ENCODE measurements at regions not wholly inside any gene's neighbourhood (a gene's known extent, or its start where the extent isn't known, plus 50 kb on each side); places are given as distances from the start of the nearest gene placed in this dataset.

GRCh38 chr5:60086583-60086982 is 193.1 kb upstream of the PDE4D start (continued):
- no peak for TF ChIP-seq ZNF621 (tag by site-specific recombination; IDR thresholded peaks at IDR 0.05)
- TF ChIP-seq ZNF391 (tag by site-specific recombination; IDR thresholded peaks at IDR 0.05; ENCODE audit: borderline replicate concordance, low read depth) = no peak
- no peak for TF ChIP-seq OSR2 (tag by site-specific recombination; IDR thresholded peaks at IDR 0.05)

DNA sequence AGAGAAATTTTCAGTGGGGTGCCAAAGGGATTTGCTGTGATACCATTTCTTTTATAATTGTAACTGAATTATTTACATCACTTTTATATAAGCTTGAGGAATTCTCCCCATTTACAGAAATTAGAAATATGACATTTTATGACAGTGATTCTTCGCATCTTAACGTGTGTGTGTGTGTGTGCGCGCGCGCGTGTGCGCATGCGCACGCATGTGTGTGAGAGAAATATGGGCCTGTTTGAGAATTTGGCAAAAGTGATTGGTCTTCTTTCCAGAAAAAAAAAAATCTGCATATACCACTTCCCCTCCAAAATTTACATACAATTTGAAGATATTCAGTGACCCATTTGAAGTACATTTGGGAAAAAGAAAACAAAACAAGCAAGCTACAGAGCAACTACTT is 190.7 kb upstream of the PDE4D start:
- CTCF ChIA-PET = no interaction called here
- POLR2A ChIA-PET = no interaction called here
- Histone ChIP-seq H3K27ac (ENCODE audit: extremely low read depth, low read depth, low read length) (no peak overlapping the region), H3K36me3 (ENCODE audit: control insufficient read depth in 2 of 2, insufficient read depth in 1 of 2, low read length in 2 of 2) (no peaks in the 10 kb centered on the region), H3K4me1 (ENCODE audit: control insufficient read depth, insufficient read depth, low read length) (no peaks in the 10 kb centered on the region), H3K4me3 (ENCODE audit: low read depth, low read length) (no peak overlapping the region), H3K9me3 (ENCODE audit: control insufficient read depth, insufficient read depth, low read depth, low read length) (no peaks in the 10 kb centered on the region)
- no peak for TF ChIP-seq ZNF302 (tag by site-specific recombination; IDR thresholded peaks at IDR 0.05; ENCODE audit: low read depth)
- no peak for TF ChIP-seq ZNF140 (tag by site-specific recombination; IDR thresholded peaks at IDR 0.05)
- TF ChIP-seq ZNF521 (tag by site-specific recombination; IDR thresholded peaks at IDR 0.05) = no peak
- TF ChIP-seq GLIS2 (tag by site-specific recombination; IDR thresholded peaks at IDR 0.05) = no peak
- no peak for TF ChIP-seq ZNF830 (tag by site-specific recombination; IDR thresholded peaks at IDR 0.05; ENCODE audit: low read depth)
- TF ChIP-seq ZNF513 (tag by site-specific recombination; IDR thresholded peaks at IDR 0.05) = no peak
- no peak for TF ChIP-seq ZBTB49 (tag by site-specific recombination; IDR thresholded peaks at IDR 0.05; ENCODE audit: low read depth)
- TF ChIP-seq ZSCAN23 (tag by site-specific recombination; IDR thresholded peaks at IDR 0.05) = no peak
- TF ChIP-seq ZNF223 (tag by site-specific recombination; IDR thresholded peaks at IDR 0.05) = no peak
- no peak for TF ChIP-seq SCRT1 (tag by site-specific recombination; IDR thresholded peaks at IDR 0.05; ENCODE audit: borderline replicate concordance)
- TF ChIP-seq, protein P1, sequence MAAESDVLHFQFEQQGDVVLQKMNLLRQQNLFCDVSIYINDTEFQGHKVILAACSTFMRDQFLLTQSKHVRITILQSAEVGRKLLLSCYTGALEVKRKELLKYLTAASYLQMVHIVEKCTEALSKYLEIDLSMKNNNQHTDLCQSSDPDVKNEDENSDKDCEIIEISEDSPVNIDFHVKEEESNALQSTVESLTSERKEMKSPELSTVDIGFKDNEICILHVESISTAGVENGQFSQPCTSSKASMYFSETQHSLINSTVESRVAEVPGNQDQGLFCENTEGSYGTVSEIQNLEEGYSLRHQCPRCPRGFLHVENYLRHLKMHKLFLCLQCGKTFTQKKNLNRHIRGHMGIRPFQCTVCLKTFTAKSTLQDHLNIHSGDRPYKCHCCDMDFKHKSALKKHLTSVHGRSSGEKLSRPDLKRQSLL (tag by site-specific recombination; IDR thresholded peaks at IDR 0.05) = no peak
- TF ChIP-seq, protein P2, sequence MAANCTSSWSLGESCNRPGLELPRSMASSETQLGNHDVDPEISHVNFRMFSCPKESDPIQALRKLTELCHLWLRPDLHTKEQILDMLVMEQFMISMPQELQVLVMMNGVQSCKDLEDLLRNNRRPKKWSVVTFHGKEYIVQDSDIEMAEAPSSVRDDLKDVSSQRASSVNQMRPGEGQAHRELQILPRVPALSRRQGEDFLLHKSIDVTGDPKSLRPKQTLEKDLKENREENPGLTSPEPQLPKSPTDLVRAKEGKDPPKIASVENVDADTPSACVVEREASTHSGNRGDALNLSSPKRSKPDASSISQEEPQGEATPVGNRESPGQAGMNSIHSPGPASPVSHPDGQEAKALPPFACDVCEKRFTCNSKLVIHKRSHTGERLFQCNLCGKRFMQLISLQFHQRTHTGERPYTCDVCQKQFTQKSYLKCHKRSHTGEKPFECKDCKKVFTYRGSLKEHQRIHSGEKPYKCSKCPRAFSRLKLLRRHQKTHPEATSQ (tag by site-specific recombination; IDR thresholded peaks at IDR 0.05) = no peak
- TF ChIP-seq ZNF184 (tag by site-specific recombination; IDR thresholded peaks at IDR 0.05) = no peak
- no peak for TF ChIP-seq ZNF473 (tag by site-specific recombination; IDR thresholded peaks at IDR 0.05)
- TF ChIP-seq ZNF23 (tag by site-specific recombination; IDR thresholded peaks at IDR 0.05; ENCODE audit: borderline replicate concordance) = no peak
- no peak for TF ChIP-seq ZNF19 (tag by site-specific recombination; IDR thresholded peaks at IDR 0.05; ENCODE audit: low read depth)

DNA sequence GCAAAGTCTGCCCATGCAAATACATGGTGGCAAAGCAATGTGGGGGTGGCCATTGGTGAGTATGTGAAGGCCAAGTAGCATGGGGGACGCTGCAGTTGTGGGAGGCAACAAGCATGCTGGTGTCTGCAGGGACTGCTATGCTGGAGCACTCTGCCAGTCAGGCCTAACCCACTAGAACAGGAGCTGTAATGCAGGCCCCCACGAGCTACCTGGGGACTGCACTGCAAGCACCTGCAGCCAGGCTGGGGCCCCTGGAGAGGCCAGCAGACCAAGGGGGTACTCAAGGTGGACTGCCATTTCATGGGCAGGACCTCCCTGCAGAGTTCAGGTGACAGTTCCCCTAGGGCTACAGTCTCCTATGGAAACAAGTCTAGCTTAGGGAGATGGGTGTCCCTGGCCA is 183.8 kb upstream of the PDE4D start:
- CTCF ChIA-PET = interaction anchor here (0.6 kb wide), 1 partner anchor 82 kb away, joined by 3 read pairs; no protein-coding TSS in a partner anchor
- Histone ChIP-seq H3K27ac (ENCODE audit: extremely low read depth, low read depth, low read length) (no peak overlapping the region), H3K4me1 (ENCODE audit: control insufficient read depth, insufficient read depth, low read length) (no peaks in the 10 kb centered on the region), H3K36me3 (ENCODE audit: control insufficient read depth in 2 of 2, insufficient read depth in 1 of 2, low read length in 2 of 2) (no peaks in the 10 kb centered on the region), H3K4me3 (ENCODE audit: low read depth, low read length) (no peak overlapping the region), H3K9me3 (ENCODE audit: control insufficient read depth, insufficient read depth, low read depth, low read length) (no peaks in the 10 kb centered on the region)
- POLR2A ChIA-PET = no interaction called here
- TF ChIP-seq ZNF677 (tag by site-specific recombination; IDR thresholded peaks at IDR 0.05) (no peak), ZNF274 (IDR thresholded peaks at IDR 0.05; ENCODE audit: low read length) (no peak), ZNF274 (tag by site-specific recombination; IDR thresholded peaks at IDR 0.05; ENCODE audit: borderline replicate concordance) (no peak), ZNF132 (tag by site-specific recombination; IDR thresholded peaks at IDR 0.05; ENCODE audit: borderline replicate concordance) (no peak), ZNF26 (tag by site-specific recombination; IDR thresholded peaks at IDR 0.05) (no peak)
- TF ChIP-seq, protein P3, sequence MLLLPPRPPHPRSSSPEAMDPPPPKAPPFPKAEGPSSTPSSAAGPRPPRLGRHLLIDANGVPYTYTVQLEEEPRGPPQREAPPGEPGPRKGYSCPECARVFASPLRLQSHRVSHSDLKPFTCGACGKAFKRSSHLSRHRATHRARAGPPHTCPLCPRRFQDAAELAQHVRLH (tag by site-specific recombination; IDR thresholded peaks at IDR 0.05) = no peak
